ENCODE measurements at regions not wholly inside any gene's neighbourhood (a gene's known extent, or its start where the extent isn't known, plus 50 kb on each side); places are given as distances from the start of the nearest gene placed in this dataset.

DNA sequence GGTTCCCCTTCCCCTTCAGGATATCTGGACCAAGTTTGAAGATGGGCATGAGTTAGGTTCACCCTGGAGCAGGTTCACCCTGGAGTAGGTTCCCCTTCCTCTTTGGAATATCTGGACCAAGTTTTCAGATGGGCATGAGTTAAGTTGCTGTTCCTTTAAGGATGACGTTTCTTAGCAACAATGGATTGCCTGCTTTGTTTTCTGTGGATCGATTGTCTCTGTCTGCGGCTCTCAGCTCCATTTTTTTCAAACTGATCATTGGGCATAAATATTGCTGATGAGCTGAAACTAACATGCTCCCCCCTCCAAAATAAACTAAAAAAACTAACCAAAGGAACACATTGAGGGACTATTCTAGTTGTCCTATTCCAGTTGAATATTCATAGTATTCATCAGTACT is 149.5 kb downstream of the SPP2 start:
- intact Hi-C loops (cut with DNase I), result no loop called here
- no peak for ATAC-seq
- Histone ChIP-seq H3K27me3 (no peaks in the 10 kb centered on the region), H3K27ac (no peak overlapping the region), H3K9me3 (no peaks in the 10 kb centered on the region), H3K4me1 (no peaks in the 10 kb centered on the region), H3K4me3 (no peak overlapping the region), H3K36me3 (no peaks in the 10 kb centered on the region)
- no peak for FAIRE-seq
- TF ChIP-seq, protein P1, sequence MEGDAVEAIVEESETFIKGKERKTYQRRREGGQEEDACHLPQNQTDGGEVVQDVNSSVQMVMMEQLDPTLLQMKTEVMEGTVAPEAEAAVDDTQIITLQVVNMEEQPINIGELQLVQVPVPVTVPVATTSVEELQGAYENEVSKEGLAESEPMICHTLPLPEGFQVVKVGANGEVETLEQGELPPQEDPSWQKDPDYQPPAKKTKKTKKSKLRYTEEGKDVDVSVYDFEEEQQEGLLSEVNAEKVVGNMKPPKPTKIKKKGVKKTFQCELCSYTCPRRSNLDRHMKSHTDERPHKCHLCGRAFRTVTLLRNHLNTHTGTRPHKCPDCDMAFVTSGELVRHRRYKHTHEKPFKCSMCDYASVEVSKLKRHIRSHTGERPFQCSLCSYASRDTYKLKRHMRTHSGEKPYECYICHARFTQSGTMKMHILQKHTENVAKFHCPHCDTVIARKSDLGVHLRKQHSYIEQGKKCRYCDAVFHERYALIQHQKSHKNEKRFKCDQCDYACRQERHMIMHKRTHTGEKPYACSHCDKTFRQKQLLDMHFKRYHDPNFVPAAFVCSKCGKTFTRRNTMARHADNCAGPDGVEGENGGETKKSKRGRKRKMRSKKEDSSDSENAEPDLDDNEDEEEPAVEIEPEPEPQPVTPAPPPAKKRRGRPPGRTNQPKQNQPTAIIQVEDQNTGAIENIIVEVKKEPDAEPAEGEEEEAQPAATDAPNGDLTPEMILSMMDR (IDR thresholded peaks at IDR 0.05), result no peak
- WGBS, 2 donors, result 4 to 10% methylated on average over 3 of the region's 3 CpGs
- no peak for DNase-seq

DNA sequence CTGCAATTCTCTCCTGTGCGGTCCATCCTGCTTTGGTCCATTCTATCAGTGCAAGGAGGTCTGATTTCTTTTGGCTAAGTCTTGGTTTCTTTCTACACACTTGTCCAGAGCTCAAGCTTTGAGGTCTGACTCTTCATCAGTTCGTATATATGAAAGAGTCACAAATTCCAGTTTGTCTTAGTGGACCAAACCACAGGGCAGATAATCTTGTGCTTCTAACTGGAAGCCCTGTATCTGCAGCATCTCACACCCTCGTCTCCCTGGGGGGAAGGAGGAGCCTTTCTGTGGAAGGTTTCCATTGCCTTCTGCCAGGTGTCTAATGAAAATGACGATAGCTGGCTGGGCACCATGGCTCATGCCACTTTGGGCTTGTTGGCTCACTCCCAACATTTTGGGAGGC is 148.5 kb downstream of the SPP2 start:
- Histone ChIP-seq H3K36me3 (no peaks in the 10 kb centered on the region), H3K27me3 (no peaks in the 10 kb centered on the region), H3K4me3 (no peak overlapping the region), H3K27ac (no peak overlapping the region), H3K4me1 (no peaks in the 10 kb centered on the region), H3K9me3 (no peaks in the 10 kb centered on the region)
- intact Hi-C loops (cut with DNase I), result no loop called here
- DNase-seq (no peak), ATAC-seq (no peak), FAIRE-seq (no peak)
- TF ChIP-seq, protein P1 (IDR thresholded peaks at IDR 0.05), result no peak
- 52 to 73% methylated on average over 4 of the region's 4 CpGs for WGBS, 2 donors

DNA sequence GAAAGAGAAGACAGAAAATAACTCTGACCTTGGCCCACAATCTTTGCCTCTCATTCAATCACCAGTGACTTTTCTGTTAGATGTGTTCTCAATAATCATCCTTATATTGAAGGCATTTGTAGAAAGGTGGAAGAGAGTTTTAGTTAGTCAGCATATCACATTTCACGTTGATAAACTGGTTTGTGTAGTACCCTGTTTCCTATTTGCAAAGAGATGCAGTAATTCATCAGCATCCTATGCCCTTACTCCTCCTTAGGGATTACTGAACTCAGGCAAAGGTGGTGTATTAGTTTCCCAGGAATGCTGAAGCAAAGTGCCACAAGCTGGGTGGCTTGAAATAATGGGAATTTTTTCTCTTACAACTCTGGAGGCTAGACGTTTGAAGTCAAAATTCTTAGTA is 145.0 kb downstream of the SPP2 start:
- no peaks in the 10 kb centered on the region for H3K4me1 ChIP-seq
- ATAC-seq (no peak), DNase-seq (no peak), FAIRE-seq (no peak)
- H3K4me3 ChIP-seq, result no peak overlapping the region
- TF ChIP-seq, protein P1 (IDR thresholded peaks at IDR 0.05), result no peak
- H3K9me3 ChIP-seq, result no peaks in the 10 kb centered on the region
- H3K27me3 ChIP-seq, result no peaks in the 10 kb centered on the region
- intact Hi-C loops (cut with DNase I), result no loop called here
- H3K27ac ChIP-seq, result no peak overlapping the region
- no peaks in the 10 kb centered on the region for H3K36me3 ChIP-seq
- WGBS, 2 donors, result 55 to 63% methylated on average over 2 of the region's 2 CpGs

DNA sequence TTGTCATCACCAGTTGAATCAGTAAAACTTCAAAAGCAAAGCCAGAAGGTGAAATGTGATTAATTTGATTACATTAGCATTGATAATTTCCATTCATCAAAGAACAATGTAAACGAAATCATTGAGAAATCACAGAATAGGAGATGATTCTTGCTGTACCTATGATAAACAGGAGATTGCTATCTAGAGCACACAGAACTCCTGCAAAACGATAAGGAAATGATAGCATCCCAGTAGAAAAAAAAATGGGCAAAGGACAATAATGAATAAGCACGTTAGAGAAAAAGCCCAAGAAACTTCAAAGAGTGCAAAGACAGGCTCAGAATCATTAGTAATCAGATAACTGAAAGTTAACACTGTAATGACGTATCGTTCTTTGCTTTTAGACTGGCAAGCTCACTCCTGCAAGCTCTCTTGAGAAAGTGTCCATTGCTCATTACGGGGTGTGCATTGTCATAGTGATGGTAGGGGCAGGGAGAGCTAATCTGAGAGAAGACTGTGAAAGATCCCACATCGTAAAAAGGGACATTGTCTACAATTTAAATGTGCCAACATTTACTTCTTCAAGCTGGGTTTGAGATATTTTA is 143.6 kb downstream of the SPP2 start:
- WGBS, 2 donors, result 45 to 50% methylated on average over 7 of the region's 7 CpGs
- Histone ChIP-seq H3K4me3 (no peak overlapping the region), H3K4me1 (no peaks in the 10 kb centered on the region), H3K36me3 (no peaks in the 10 kb centered on the region), H3K27ac (no peak overlapping the region), H3K9me3 (no peaks in the 10 kb centered on the region), H3K27me3 (no peaks in the 10 kb centered on the region)
- intact Hi-C loops (cut with DNase I), result no loop called here
- TF ChIP-seq, protein P1 (IDR thresholded peaks at IDR 0.05), result no peak
- FAIRE-seq (no peak), ATAC-seq (no peak), DNase-seq (no peak)

DNA sequence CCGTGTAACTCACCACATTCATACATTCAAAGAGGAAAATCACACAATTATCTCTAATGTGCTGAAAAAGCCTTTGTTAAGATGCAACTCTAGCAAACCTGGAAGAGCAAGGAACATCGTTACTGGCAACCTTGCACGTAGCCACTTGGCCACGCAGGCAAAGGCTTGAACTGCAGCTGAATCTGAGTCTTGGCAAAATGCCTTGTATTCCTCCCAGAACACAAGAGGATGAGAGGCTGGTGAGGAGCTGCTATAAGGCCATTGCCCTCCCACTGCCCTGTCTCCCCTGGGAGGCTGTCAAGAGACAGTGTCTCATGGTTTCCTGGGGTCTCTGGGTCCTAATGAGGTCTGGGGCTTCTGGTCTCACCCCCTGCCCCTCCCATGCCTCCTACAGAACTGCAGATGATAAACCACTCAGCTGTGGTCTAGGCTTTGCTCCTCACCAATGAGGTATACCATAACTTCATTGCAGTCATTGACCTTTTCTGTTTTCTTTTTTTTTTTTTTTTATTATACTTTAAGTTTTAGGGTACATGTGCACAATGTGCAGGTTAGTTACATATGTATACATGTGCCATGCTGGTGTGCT is 141.4 kb downstream of the SPP2 start:
- no peak for DNase-seq
- TF ChIP-seq, protein P1 (IDR thresholded peaks at IDR 0.05), result no peak
- Histone ChIP-seq H3K4me1 (peaks cover 0 to 10% (median 7%) of the 10 kb centered on the region in 3 donors), H3K36me3 (no peaks in the 10 kb centered on the region), H3K9me3 (no peaks in the 10 kb centered on the region), H3K27me3 (no peaks in the 10 kb centered on the region), H3K27ac (no peak overlapping the region), H3K4me3 (no peak overlapping the region)
- FAIRE-seq, result no peak
- intact Hi-C loops (cut with DNase I), result no loop called here
- peak in 1 of 4 donors; percentile 14 for ATAC-seq
- WGBS, 2 donors, result 35 to 41% methylated on average over 4 of the region's 4 CpGs
